OCI-LY7 (cell line): ENCODE measurements at regions not wholly inside any gene's neighbourhood (a gene's known extent, or its start where the extent isn't known, plus 50 kb on each side); places are given as distances from the start of the nearest gene placed in this dataset.

Experiments
- BruUV-seq: library from RNA; stranded (reverse); fragments of 400-500 nt; replicated peaks from 2 replicates; lab custom pipeline; 2021; lab: Mats Ljungman, UMichigan
- CTCF ChIA-PET: fragments of 300-600 bp; sonication (Branson Sonifier 250); formaldehyde crosslinking; loops from one replicate; lab custom pipeline; 2022; ENCODE audit warnings: antibody characterized with exemption; ENCODE audit not compliant: unreplicated experiment; lab: Charles Lee
- POLR2A ChIA-PET: fragments of 300-600 bp; sonication (Branson Sonifier 250); formaldehyde crosslinking; loops from one replicate; lab custom pipeline; 2022; ENCODE audit warnings: antibody characterized with exemption; lab: Charles Lee
- DNase-seq: peaks from one replicate; pipeline ENCODE4 v3.0.0-alpha.2; 2015; ENCODE audit warnings: low spot score
- H2AFZ ChIP-seq: fragments of 200-600 bp; sonication (generic), shearing (Covaris generic); 2 replicates; pipeline ENCODE4 v1.6.1; 2014; ENCODE audit warnings: mild to moderate bottlenecking, antibody characterized with exemption, low read length, moderate library complexity
- H3K27ac ChIP-seq: fragments of 200-600 bp; sonication (generic); 2 replicates; pipeline ENCODE4 v1.5.1; 2014; ENCODE audit warnings: mixed run types, low read depth, mild to moderate bottlenecking, moderate library complexity, low read length, inconsistent platforms; ENCODE audit not compliant: poor library complexity, severe bottlenecking
- H3K36me3 ChIP-seq: fragments of 200-600 bp; sonication (generic); 2 replicates; pipeline ENCODE4 v1.6.1; 2014; ENCODE audit warnings: mild to moderate bottlenecking, antibody characterized with exemption, low read length, moderate library complexity, mixed read lengths; ENCODE audit not compliant: insufficient read depth
- H3K4me1 ChIP-seq: fragments of 200-600 bp; sonication (generic); 2 replicates; pipeline ENCODE4 v1.5.1; 2014; ENCODE audit warnings: mild to moderate bottlenecking, low read length; ENCODE audit not compliant: insufficient read depth, poor library complexity, severe bottlenecking
- H3K4me2 ChIP-seq: fragments of 200-600 bp; sonication (generic); 2 replicates; pipeline ENCODE4 v1.6.1; 2014; ENCODE audit warnings: mild to moderate bottlenecking, low read length
- H3K4me3 ChIP-seq: fragments of 200-600 bp; sonication (generic); 2 replicates; pipeline ENCODE4 v1.5.1; 2014; ENCODE audit warnings: mild to moderate bottlenecking, low read depth, low read length; ENCODE audit not compliant: poor library complexity, severe bottlenecking
- H3K79me2 ChIP-seq: fragments of 200-600 bp; sonication (generic); 2 replicates; pipeline ENCODE4 v1.6.1; 2016; ENCODE audit warnings: low read depth, mild to moderate bottlenecking, low read length, moderate library complexity, mixed read lengths; ENCODE audit not compliant: insufficient read depth
- H3K9me2 ChIP-seq: fragments of 200-600 bp; sonication (generic); 2 replicates; pipeline ENCODE4 v1.6.1; 2016; ENCODE audit warnings: mild to moderate bottlenecking, low read length, mixed read lengths; ENCODE audit not compliant: insufficient read depth
- H3K9me3 ChIP-seq: fragments of 200-600 bp; sonication (generic); 2 replicates; pipeline ENCODE4 v1.6.1; 2014; ENCODE audit warnings: mild to moderate bottlenecking, mixed run types, low read length, mixed read lengths
- H4K20me1 ChIP-seq: fragments of 200-600 bp; sonication (generic); 2 replicates; pipeline ENCODE4 v1.6.1; 2014; ENCODE audit warnings: mild to moderate bottlenecking, antibody characterized with exemption, low read length, moderate library complexity, mixed read lengths; ENCODE audit not compliant: insufficient read depth
- EZH2phosphoT487 ChIP-seq: fragments of 200-600 bp; sonication (generic); IDR thresholded peaks from 2 replicates; pipeline ENCODE4 v1.6.1; 2018; ENCODE audit warnings: low read depth, borderline replicate concordance, mild to moderate bottlenecking, mixed run types, antibody characterized with exemption, low read length, moderate library complexity, mixed read lengths
- intact Hi-C: fragments of 100-400 bp; cut with micrococcal nuclease; formaldehyde crosslinking; loops from one replicate; pipeline ENCODE4 v1.10.0; 2022; ENCODE audit not compliant: unreplicated experiment
- TF ChIP-seq, protein P1 (sequence below): fragments of 200-600 bp; sonication (generic); conservative IDR thresholded peaks from 2 replicates; pipeline ENCODE4 v1.5.1; 2014; ENCODE audit warnings: mild to moderate bottlenecking, antibody characterized with exemption, low read length, moderate library complexity, mixed read lengths

DNA sequence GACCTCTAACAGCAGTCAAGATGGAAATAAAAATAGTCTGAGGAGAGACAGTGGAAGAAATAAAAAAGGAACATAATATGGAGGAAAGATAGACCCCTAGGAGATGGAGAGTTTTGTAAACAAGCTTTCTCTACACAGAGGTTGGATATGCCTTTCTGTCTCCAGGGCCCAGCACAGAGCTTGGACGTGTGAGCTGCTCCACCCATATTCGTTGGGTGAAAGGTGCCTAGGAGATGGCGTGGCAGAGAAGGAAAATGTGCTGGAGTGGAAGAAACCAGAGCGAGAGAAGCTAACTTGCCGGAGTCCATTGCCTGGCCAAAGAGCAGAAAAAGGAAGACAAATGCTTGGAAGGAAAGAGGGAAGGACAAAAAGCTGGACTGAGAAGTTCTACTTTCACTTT lies 78.3 kb upstream of the LMO4 start:
- Histone ChIP-seq H3K27ac (no peak overlapping the region), H3K79me2 (no peaks in the 10 kb centered on the region), H2AFZ (no peak overlapping the region), H3K9me2 (no peaks in the 10 kb centered on the region), H3K36me3 (no peaks in the 10 kb centered on the region), H4K20me1 (no peaks in the 10 kb centered on the region), H3K9me3 (no peaks in the 10 kb centered on the region), H3K4me2 (no peak overlapping the region), H3K4me1 (no peaks in the 10 kb centered on the region), H3K4me3 (no peak overlapping the region)
- intact Hi-C loops = no loop called here
- DNase-seq = no peak
- no peak for TF ChIP-seq EZH2phosphoT487
- TF ChIP-seq, protein P1, sequence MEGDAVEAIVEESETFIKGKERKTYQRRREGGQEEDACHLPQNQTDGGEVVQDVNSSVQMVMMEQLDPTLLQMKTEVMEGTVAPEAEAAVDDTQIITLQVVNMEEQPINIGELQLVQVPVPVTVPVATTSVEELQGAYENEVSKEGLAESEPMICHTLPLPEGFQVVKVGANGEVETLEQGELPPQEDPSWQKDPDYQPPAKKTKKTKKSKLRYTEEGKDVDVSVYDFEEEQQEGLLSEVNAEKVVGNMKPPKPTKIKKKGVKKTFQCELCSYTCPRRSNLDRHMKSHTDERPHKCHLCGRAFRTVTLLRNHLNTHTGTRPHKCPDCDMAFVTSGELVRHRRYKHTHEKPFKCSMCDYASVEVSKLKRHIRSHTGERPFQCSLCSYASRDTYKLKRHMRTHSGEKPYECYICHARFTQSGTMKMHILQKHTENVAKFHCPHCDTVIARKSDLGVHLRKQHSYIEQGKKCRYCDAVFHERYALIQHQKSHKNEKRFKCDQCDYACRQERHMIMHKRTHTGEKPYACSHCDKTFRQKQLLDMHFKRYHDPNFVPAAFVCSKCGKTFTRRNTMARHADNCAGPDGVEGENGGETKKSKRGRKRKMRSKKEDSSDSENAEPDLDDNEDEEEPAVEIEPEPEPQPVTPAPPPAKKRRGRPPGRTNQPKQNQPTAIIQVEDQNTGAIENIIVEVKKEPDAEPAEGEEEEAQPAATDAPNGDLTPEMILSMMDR = no peak
- no TSS peak for BruUV-seq
- POLR2A ChIA-PET = interaction anchor here (0.6 kb wide), 1 partner anchor 9 kb away, joined by 3 read pairs; no protein-coding TSS in a partner anchor
- CTCF ChIA-PET = no interaction called here

DNA sequence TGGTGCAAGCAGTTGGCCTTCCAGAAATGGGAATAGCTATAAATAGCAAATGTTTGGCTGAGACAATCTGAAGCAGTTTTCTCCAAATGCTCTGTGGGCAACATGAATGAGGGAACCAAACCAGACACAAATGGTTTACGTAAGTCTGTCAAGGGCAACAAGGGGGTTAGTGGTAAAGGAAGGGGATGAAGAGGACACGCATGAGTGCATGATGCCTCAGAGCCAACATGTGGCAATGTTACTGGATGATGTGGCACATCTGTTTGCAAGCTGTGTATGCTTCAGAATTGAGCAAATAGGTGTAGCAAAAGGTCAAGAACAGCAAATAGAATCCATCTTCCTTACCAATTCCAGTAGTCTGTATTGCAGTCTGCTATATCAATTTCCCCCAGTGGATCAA lies 76.3 kb upstream of the LMO4 start:
- no peaks in the 10 kb centered on the region for H3K79me2 ChIP-seq
- intact Hi-C loops = no loop called here
- H3K4me1 ChIP-seq = no peaks in the 10 kb centered on the region
- ChIA-PET CTCF (no interaction called here), POLR2A (interaction anchor here (0.6 kb wide), 1 partner anchor 724 kb away, joined by 5 read pairs; no protein-coding TSS in a partner anchor)
- no peak for DNase-seq
- no peaks in the 10 kb centered on the region for H4K20me1 ChIP-seq
- H3K27ac ChIP-seq = no peak overlapping the region
- no peaks in the 10 kb centered on the region for H3K9me3 ChIP-seq
- H3K9me2 ChIP-seq = no peaks in the 10 kb centered on the region
- TF ChIP-seq, protein P1 = no peak
- no peak for TF ChIP-seq EZH2phosphoT487
- no peak overlapping the region for H3K4me2 ChIP-seq
- H2AFZ ChIP-seq = no peak overlapping the region
- BruUV-seq = no TSS peak
- H3K36me3 ChIP-seq = no peaks in the 10 kb centered on the region
- H3K4me3 ChIP-seq = no peak overlapping the region

DNA sequence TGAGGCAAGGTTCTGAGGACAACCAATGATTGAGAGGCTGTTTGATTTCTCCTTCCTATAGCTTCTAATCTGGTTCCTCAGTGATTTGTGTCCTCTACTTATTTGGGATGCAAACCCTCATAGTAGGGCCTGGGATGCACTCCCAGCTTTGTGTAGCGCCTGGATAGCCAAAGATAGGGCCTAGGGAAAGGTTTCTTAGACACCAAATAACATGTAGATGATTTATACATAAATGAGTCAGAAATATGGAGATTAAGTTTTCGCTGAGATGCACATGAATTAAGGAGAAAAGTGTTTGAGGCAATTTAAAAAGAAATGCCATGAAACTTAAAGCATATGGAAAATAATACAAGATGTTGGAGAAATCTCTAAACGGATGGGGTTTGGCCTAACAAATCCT lies 66.0 kb upstream of the LMO4 start:
- CTCF ChIA-PET = no interaction called here
- BruUV-seq = no TSS peak
- no peaks in the 10 kb centered on the region for H3K4me1 ChIP-seq
- DNase-seq = no peak
- H3K9me3 ChIP-seq = no peaks in the 10 kb centered on the region
- POLR2A ChIA-PET = no interaction called here
- H4K20me1 ChIP-seq = no peaks in the 10 kb centered on the region
- H3K27ac ChIP-seq = no peak overlapping the region
- no peaks in the 10 kb centered on the region for H3K36me3 ChIP-seq
- H2AFZ ChIP-seq = no peak overlapping the region
- no peaks in the 10 kb centered on the region for H3K79me2 ChIP-seq
- intact Hi-C loops = no loop called here
- TF ChIP-seq EZH2phosphoT487 = no peak
- TF ChIP-seq, protein P1 = no peak
- H3K4me2 ChIP-seq = no peak overlapping the region
- H3K9me2 ChIP-seq = no peaks in the 10 kb centered on the region
- H3K4me3 ChIP-seq = no peak overlapping the region
